NCI-H2196 (cell line): ENCODE measurements at regions not wholly inside any gene's neighbourhood (a gene's known extent, or its start where the extent isn't known, plus 50 kb on each side); places are given as distances from the start of the nearest gene placed in this dataset.

ENCODE experiments used
- DNase-seq: peaks from one replicate; lab custom pipeline; 2025; ENCODE audit not compliant: unreplicated experiment; lab: John Stamatoyannopoulos, UW

DNA sequence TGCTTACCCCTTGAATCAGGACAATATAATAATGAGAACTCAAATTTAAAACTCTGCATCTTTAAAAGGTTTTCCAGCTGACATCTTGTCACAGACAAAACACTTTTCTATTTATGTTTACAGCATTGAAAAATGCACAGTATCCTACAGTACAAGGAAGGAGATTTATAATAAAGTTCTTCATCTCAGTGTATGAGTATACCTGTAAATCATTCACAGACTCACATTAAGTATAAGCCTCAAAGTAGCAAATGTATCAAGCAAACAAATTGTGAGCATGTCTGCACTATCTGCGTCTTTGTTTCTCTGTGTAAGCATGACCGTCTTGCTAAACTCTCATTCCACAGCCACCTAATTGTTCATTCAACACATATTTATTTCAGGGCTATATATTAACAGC, 52.8 kb downstream of the PPP1R2C start:
- DNase-seq: no peak

GRCh38 chrX:42720209-42720608, 57.8 kb downstream of the PPP1R2C start:
- DNase-seq: no peak

DNA sequence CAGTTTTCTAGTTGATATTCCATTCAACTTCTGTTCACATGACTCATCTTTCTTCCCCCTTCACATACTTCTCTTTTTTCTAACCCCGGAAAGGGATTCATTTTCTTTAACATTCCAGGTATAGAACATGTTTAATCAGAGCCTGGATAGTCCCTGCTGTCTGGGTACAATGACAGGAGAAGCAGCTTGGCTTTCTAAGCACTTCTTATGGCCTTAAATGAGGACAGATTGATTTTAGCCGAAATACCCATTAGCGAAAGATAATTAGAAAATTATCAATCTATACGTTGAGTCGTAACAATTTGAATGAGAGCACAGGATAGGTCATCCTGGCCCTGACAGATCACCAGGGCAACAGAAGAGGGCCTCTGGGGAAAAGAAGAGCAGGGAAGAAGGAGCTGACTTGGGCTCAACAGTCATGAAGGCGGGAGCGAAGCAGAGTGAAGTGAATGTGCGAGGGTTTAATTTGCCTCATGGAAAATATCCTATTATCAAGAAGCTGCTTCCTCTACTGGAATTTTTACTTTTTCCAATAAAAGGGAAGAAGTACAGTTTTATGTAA, 62.2 kb downstream of the PPP1R2C start:
- no peak for DNase-seq

GRCh38 chrX:42714981-42715700, 62.8 kb downstream of the PPP1R2C start:
- DNase-seq: peak; percentile 2

GRCh38 chrX:42710452-42710851, 67.5 kb downstream of the PPP1R2C start:
- DNase-seq: no peak

DNA sequence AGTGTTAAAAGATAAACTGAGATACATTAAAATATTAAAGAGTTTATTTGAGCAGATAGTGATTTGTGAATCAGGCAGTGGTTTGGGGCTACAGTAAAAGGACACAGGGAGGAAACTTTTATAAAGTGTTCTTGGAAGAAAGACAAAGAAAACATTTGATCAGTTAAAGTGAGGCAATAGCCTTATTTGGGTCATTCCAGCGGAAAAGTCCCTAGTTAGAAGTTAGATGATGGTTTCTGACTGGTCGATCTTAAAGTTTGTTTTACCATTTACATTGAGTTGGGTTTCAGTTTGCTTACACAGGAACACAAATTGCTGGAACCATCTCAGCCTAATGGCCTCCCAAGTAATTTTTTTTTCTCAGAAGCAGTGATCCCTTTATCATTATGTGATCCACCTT, 69.7 kb downstream of the PPP1R2C start:
- no peak for DNase-seq

DNA sequence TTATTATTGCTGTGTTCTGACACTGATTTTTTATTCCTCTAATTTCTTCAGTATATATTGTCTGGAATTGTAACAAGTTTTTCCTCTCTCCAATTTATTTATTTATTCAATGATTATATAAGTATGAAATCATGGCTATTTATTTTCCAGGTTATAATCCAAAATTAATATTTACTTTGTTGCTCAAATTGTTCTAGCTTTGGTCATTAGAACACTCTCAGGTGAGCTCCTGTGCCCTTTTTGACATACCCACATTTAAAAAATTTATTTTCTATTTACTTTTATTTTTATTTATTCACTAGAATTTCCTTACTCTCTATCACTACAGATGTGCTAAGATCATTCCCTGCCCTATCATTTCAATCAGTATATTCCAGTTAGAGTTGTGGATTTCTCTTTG, 70.2 kb downstream of the PPP1R2C start:
- DNase-seq: no peak

GRCh38 chrX:42704454-42704853, 73.5 kb downstream of the PPP1R2C start:
- DNase-seq: no peak

DNA sequence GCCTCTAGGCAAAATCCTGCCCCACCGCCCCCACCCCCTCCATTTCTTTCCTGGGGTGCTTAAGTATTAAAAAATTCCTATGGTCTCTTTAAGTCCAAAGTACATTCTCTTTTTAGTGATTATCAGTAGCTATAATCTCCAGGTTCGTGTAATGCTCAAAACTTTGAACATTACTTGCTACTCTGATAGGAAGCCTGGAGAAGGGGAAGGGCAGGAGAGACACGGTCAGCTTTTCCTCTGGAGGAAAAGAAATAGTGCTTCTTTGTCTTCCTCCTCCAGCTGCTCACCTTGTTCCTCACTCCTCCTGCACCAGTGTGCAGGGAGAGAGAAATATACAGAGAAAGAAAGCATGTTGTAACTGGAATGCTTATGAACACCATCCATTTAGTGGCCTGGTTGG, 80.4 kb downstream of the PPP1R2C start:
- no peak for DNase-seq

DNA sequence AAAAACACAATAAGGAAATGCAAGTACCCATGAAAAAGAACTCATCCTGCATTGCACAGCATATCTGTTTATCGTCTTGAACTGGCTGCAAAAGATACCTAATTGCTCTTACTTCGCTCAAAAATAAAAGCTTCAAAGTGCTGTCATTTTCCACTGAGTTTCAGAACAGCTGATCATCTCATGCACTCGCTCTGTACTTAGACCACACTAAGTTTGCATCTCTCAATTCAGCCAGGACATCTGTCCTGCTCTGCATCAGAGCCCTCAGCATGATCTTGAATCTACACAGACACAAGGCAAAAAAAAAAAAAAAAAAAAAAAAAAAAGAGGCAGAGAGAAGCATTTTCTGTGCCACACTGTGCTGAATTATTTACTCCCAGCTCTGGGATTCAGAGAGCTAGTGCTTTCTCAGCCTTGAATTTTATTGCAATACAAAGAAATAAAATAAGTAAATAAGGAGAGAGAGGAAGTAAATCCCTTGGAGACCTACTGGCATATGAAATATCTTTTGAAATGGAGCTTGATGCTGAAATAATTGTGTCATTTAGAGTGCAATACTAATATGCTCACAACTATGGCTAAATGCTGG, 81.3 kb downstream of the PPP1R2C start:
- no peak for DNase-seq

- no peak for DNase-seq
Measured at GRCh38 chrX:42695800-42696358, 82.1 kb downstream of the PPP1R2C start.

- no peak for DNase-seq
Measured at GRCh38 chrX:42694260-42694815, 83.6 kb downstream of the PPP1R2C start.

GRCh38 chrX:42691196-42691595, 86.8 kb downstream of the PPP1R2C start:
- DNase-seq: no peak

DNA sequence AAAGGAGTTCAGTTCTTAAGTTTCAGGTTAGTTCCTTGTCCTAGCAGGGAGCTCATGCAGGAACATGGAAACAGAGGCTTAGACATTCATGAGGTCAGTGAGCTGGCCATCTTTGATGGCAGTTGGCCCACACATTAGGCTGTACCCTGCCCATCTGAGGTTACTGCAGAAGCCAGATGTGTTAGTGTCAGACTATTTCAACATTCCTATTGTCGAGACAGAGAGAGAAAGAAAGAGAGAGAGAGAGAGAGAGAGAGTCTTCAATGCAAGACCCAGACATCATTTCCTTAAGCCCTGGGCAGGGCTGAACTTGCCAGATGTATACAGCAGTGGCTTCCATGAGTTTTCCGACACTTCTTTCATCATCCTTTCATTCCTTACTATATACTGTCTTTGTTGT, 91.3 kb downstream of the PPP1R2C start:
- no peak for DNase-seq

GRCh38 chrX:42686296-42686695, 91.7 kb downstream of the PPP1R2C start:
- no peak for DNase-seq

GRCh38 chrX:42684065-42684464, 93.9 kb downstream of the PPP1R2C start:
- DNase-seq: no peak

- DNase-seq: no peak
Measured at GRCh38 chrX:42680666-42681065, 97.3 kb downstream of the PPP1R2C start.

GRCh38 chrX:42678133-42678532, 99.8 kb downstream of the PPP1R2C start:
- DNase-seq: no peak

- DNase-seq: no peak
Measured at GRCh38 chrX:42673301-42673810, 104.6 kb downstream of the PPP1R2C start.

DNA sequence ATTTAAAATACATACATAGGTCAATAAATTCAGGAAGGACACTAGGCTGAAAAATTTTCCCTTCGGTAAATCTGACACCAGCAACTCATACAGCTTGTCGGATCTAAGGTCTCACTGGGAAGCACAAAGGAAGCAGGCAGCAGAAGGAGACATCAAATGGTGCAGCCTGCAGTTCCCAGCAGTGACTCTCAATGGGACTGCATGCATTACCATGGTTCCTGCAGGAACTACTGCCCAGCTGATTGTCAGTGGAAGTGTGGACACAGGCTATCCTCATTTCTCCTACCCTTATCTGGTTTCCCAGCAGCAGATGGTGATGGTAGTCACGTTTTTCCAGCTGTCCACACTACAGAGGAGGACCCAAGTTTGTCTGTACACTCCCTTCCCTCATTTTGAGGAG, 113.3 kb downstream of the PPP1R2C start:
- DNase-seq: no peak

DNA sequence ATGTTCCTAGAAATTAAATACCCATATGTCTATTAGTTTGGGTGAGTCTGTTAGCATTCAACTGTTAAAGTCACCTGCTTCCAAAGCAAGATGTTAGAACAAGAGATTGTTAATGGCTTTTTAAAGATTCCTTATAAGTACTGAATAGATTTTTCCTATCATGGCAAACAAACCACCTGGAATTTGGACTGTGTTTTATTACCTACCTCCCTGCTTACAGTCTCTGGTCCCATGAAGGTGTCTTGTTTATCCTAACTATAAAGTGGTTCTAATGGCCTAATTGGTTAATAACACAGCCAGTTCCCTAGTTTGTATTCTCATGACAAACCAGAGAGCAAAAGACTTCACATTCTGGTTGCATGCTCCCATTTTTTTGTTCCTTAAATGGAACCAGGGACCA, 149.5 kb downstream of the PPP1R2C start:
- no peak for DNase-seq

- DNase-seq: no peak
Measured at GRCh38 chrX:42627891-42628290, 150.1 kb downstream of the PPP1R2C start.
